Retinal pigment epithelial cell (primary cell): ENCODE measurements at regions not wholly inside any gene's neighbourhood (a gene's known extent, or its start where the extent isn't known, plus 50 kb on each side); places are given as distances from the start of the nearest gene placed in this dataset.
A peak's percentile ranks its signal among the peaks of the same experiment; 100 is the strongest.

Experiments
- DNase-seq: peaks from one replicate; pipeline ENCODE4 v3.0.0-alpha.2; 2010; ENCODE audit warnings: low read depth
- H3K4me3 ChIP-seq: 2 replicates; pipeline ENCODE4 v1.5.1; 2011; ENCODE audit warnings: mild to moderate bottlenecking, low read length, control low read depth, moderate library complexity
- TF ChIP-seq, protein P1 (sequence below): conservative IDR thresholded peaks from 2 replicates; pipeline ENCODE4 v1.5.1; 2011; ENCODE audit warnings: low read depth, low read length, control low read depth, inconsistent platforms

DNA sequence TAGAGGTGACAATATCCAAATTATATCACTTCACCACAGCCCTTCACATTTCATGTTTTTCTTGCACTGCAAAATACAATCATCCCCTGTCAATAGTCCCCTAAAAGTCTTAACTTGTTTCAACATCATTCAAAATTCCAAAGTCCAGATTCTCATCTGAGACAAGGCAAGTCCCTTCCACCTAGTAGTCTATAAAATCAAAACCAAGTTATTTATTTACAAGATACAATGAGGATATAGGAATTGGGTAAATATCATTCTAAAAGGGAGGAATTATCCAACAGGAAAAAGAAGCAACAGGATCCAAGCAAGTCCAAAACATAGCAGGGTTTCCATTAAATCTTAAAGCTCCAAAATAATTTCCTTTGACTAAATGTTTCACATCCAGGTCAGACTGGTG is 1076.1 kb upstream of the TMEFF2 start:
- H3K4me3 ChIP-seq = no peak overlapping the region
- TF ChIP-seq, protein P1, sequence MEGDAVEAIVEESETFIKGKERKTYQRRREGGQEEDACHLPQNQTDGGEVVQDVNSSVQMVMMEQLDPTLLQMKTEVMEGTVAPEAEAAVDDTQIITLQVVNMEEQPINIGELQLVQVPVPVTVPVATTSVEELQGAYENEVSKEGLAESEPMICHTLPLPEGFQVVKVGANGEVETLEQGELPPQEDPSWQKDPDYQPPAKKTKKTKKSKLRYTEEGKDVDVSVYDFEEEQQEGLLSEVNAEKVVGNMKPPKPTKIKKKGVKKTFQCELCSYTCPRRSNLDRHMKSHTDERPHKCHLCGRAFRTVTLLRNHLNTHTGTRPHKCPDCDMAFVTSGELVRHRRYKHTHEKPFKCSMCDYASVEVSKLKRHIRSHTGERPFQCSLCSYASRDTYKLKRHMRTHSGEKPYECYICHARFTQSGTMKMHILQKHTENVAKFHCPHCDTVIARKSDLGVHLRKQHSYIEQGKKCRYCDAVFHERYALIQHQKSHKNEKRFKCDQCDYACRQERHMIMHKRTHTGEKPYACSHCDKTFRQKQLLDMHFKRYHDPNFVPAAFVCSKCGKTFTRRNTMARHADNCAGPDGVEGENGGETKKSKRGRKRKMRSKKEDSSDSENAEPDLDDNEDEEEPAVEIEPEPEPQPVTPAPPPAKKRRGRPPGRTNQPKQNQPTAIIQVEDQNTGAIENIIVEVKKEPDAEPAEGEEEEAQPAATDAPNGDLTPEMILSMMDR = no peak
- DNase-seq = no peak

DNA sequence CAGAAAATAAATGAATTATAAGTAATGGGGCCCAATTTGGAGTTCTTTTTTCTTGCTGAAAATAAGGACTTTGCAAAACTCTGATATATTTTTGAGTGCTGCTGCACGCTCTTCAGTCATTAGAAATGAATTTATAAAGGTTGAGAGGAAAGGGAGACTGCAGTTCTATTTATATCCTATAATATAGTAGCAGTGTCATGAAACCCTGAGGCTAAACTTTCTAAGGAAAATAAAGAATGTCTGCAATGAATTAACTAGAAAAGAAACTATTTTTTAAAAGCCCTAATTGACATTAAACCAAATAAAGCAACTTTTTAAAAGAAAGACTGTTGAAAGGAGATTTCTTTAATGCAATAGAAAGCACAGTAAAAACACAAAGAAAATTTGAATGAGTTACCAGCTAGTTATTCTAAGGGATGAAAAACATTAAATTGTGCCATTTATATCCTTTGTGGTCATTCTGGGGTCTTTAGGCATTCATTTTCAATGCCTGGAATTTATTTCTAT is 1072.8 kb upstream of the TMEFF2 start:
- DNase-seq = no peak
- TF ChIP-seq, protein P1 = no peak
- no peak overlapping the region for H3K4me3 ChIP-seq

DNA sequence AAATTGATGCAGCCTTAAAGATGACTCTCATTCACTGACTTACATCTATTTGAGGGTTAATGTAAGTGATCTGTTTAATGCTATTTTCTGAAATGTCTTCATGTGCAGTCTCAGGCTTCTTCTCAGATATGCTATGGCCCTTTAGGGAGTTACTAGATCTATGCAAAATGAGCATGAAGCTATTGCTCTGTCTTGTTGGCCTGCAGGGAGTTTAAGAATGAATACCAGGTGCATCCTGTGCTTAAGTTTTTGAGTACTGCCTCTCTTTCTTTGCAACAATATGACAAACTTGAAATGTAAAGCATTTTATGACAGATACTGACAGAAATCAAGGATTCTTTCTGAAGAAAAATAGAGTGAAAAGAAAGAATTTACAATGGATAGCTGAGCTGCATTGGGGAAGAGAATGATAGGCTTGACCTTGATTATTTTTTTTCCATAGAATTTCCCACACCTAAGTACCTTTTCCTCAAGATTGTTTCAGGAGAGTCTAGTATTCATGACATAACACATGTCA is 1058.3 kb upstream of the TMEFF2 start:
- TF ChIP-seq, protein P1 = no peak
- H3K4me3 ChIP-seq = no peak overlapping the region
- no peak for DNase-seq

DNA sequence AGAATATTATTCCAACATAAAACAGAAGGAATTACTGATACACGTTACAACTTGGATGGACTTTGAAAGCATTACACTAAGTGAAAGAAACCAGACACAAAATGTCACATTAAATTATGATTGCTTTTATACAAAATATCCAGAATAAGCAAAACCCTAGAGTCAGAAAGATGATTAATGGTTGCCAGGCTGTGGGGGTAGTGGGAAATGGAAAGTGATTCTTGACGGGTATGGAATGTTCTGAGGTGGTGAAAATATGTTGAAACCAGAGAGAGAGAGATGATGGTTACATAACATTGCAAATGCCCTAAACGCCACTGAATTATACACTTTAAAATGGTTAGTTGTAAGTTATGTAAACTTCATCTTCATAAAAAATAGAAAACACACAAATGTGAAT is 1057.2 kb upstream of the TMEFF2 start:
- H3K4me3 ChIP-seq = no peak overlapping the region

DNA sequence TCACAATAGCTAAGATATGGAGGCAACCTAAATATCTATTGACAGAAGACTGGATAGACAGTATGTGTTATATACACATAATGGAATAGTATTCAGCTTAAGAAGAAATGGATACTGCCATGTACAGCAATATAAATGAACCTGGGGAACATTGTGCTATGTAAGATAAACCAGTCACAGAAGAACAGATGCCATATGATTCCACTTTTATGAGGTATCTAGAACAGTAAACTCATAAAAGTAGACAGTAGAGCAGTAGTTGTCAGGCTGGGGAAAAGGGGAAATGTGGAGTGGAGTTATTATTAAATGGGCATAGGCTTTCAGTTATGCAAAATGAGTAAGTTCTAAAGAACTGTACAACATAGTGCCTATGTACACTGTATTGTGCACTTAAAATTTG is 1055.7 kb upstream of the TMEFF2 start:
- H3K4me3 ChIP-seq = no peak overlapping the region
- no peak for DNase-seq
- TF ChIP-seq, protein P1 = no peak

More for the DNA sequence above, 1057.2 kb upstream of the TMEFF2 start:
- TF ChIP-seq, protein P1 = no peak
- DNase-seq = no peak

DNA sequence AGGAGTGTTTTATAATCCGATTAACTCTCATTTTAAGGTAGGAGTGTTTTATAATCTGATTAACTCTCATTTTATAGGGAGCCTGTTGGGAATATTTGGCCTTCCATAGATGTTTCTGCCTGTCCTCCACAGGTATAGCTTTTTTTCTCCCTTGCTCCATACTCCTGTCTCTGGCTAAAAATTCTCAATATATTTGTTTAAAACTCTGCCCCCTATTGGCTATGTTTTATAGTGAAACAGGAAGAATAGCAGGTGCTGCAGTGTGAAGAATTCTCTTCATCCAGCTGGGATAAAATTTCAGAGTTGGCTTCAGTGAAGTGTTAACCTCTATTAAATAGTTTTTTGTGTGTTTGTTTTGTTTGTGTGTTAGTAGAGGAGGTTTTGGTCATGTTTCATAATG is 1046.0 kb upstream of the TMEFF2 start:
- TF ChIP-seq, protein P1 = peak; percentile 46
- H3K4me3 ChIP-seq = no peak overlapping the region
- DNase-seq = peak; percentile 12

DNA sequence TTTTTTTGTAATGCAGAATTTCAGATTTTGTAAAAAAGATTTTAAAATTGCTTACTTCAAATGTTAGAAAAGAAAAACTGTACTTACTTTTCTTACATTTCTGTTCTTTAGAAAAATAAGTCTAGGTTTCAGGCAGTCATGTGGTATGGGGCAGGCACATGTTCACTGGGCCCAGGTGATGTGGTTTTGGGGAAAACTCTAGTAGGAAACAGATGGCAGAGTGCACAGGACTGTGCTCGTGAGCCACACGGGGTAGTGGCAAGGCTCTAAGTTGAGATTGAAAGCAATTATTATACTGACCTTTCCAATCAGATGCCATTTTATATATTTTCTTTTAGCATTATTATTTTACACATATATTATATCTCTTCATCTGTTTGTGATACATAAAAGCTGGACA is 1036.9 kb upstream of the TMEFF2 start:
- H3K4me3 ChIP-seq = no peak overlapping the region
- TF ChIP-seq, protein P1 = no peak
- no peak for DNase-seq
